Anterior cingulate cortex (tissue), 58 donors: ENCODE measurements at regions not wholly inside any gene's neighbourhood (a gene's known extent, or its start where the extent isn't known, plus 50 kb on each side); places are given as distances from the start of the nearest gene placed in this dataset.
A peak's percentile ranks its signal among the peaks of the same experiment; 100 is the strongest.

ENCODE experiments used
- DNase-seq, 58 donors: peaks; one replicate each; lab custom pipeline; 2025; lab: John Stamatoyannopoulos, UW

- no peak for DNase-seq
Observed at GRCh38 chr7:31448649-31449048, 65.2 kb upstream of the ITPRID1 start.

DNA sequence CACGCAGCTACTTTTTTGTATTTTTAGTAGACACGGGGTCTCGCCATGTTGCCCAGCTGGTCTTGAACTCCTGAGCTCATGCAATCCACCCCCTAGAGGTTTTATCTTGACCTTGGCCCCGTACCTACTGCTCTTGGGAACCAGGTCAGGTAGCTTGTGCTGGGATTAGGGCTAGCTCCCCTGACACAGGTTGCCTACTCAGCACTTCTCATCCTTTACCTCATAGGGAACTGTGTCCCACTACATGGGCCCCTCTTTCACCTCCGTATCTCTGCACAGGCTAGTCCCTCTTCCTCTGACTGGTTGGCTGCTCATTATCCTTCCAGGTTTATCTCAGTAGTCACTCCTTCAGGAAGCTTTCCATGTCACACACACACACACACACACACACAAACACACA lies 58.0 kb upstream of the ITPRID1 start:
- no peak for DNase-seq

DNA sequence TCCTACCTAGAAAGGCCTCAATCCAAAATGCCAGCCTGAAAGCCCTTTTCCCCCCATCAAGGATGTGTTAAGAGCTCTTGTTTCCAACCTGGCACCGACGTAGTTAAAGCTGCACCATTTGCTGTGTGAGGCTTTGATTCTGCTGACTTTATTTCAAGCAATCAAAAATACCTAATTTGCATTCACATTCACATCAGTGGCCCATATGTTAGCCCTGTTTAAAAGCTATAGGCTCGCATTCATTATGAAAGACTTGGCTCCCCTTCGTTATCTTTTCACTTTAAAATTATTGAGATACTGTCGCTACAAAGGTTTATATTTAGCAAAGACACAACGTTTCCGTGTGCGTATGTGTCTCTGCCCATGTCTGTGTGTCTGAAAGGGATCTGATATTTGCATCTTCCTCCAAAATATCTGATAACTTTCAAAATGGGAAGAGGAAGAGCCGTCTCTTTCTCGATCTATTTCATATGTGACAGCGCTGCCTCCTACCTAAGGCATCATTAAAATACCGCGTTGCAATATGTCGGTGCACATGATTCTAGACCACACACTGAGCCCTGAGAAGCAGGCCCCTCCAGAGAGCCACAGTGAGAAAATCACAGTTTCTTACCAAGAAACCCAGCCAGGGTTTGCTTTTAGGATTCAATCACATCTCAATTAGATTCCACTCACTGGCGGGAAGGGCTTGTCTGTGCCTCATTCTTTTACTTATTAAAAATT lies 57.1 kb upstream of the ITPRID1 start:
- DNase-seq, result peak in 8 of 58 donors; percentile 11 to 47 (median 20)

DNA sequence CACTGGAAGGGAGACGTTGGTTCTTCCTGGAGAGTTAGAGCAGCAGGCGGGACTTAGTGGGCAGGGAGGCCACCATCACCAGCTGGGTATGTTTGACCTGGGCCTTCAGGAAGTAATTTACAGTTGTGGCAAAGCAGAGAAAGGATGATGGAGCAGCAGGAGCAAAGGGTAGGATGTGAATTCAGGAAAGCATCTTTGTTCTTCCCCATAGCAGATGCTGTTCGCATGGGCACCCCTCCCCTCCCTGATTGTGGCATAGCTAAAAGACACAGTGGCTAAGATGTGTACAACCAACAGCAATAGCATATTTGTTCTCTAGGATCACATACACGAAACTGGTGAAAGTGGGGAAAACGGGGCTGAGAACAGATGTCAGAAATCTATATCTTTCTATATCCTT lies 56.3 kb upstream of the ITPRID1 start:
- peak in 1 of 58 donors; percentile 12 for DNase-seq

- no peak for DNase-seq
Observed at GRCh38 chr7:31458203-31458602, 55.7 kb upstream of the ITPRID1 start.

GRCh38 chr7:31462636-31463035 lies 51.3 kb upstream of the ITPRID1 start:
- no peak for DNase-seq
